ENCODE measurements at regions not wholly inside any gene's neighbourhood (a gene's known extent, or its start where the extent isn't known, plus 50 kb on each side); places are given as distances from the start of the nearest gene placed in this dataset.
A peak's percentile ranks its signal among the peaks of the same experiment; 100 is the strongest.

- Histone ChIP-seq H3K4me3 (no peak overlapping the region), H3K36me3 (replicated peaks in 1 of 2) (no peaks in the 10 kb centered on the region), H3K9me3 (replicated peaks in 1 of 3) (no peaks in the 10 kb centered on the region), H3K27ac (no peak overlapping the region), H3K4me1 (replicated peaks in 1 of 2) (peaks cover 11 to 18% of the 10 kb centered on the region in 2 donors), H3K27me3 (peaks cover 51% of the 10 kb centered on the region)
- no peak for TF ChIP-seq POLR2A (IDR thresholded peaks at IDR 0.05)
- no peak for TF ChIP-seq CTCF (IDR thresholded peaks at IDR 0.05)
- 89 to 99% (median 91%) methylated on average over 1 of the region's 1 CpG for WGBS, 4 donors
- DNase-seq, result no peak
- intact Hi-C loops (cut with DNase I), result no loop called here
These were observed 162.9 kb upstream of the SIX2 start for GRCh38 chr2:45172142-45172541.

- Histone ChIP-seq H3K27me3 (peaks cover 61% of the 10 kb centered on the region), H3K4me1 (replicated peaks in 1 of 2) (peaks cover 11 to 18% of the 10 kb centered on the region in 2 donors), H3K9me3 (replicated peaks in 1 of 3) (no peaks in the 10 kb centered on the region), H3K36me3 (replicated peaks in 1 of 2) (no peaks in the 10 kb centered on the region), H3K4me3 (no peak overlapping the region), H3K27ac (no peak overlapping the region)
- 36 to 43% (median 41%) methylated on average over 6 of the region's 6 CpGs for WGBS, 4 donors
- TF ChIP-seq POLR2A (IDR thresholded peaks at IDR 0.05) (no peak), CTCF (IDR thresholded peaks at IDR 0.05) (no peak)
- no peak for DNase-seq
- intact Hi-C loops (cut with DNase I), result no loop called here
These were observed 161.9 kb upstream of the SIX2 start for GRCh38 chr2:45171136-45171501.

GRCh38 chr2:45170191-45171135 lies 161.2 kb upstream of the SIX2 start:
- Histone ChIP-seq H3K4me3 (peak overlapping the region in 1 of 4 donors; percentile 52), H3K27ac (no peak overlapping the region), H3K9me3 (replicated peaks in 1 of 3) (no peaks in the 10 kb centered on the region), H3K4me1 (replicated peaks in 1 of 2) (peaks cover 11 to 18% of the 10 kb centered on the region in 2 donors), H3K36me3 (replicated peaks in 1 of 2) (no peaks in the 10 kb centered on the region), H3K27me3 (peaks cover 67% of the 10 kb centered on the region)
- intact Hi-C loops (cut with DNase I), result no loop called here
- no peak for TF ChIP-seq POLR2A (IDR thresholded peaks at IDR 0.05)
- WGBS, 4 donors, result 23 to 56% (median 25%) methylated on average over 27 to 56 of the region's 56 CpGs
- no peak for DNase-seq

GRCh38 chr2:45169339-45170190 lies 160.3 kb upstream of the SIX2 start:
- no peak overlapping the region for H3K27ac ChIP-seq
- peaks cover 11 to 18% of the 10 kb centered on the region in 2 donors for H3K4me1 ChIP-seq (replicated peaks in 1 of 2)
- peaks cover 75% of the 10 kb centered on the region for H3K27me3 ChIP-seq
- 1 to 9% (median 1%) methylated on average over 7 to 95 of the region's 95 CpGs for WGBS, 4 donors
- TF ChIP-seq POLR2A (IDR thresholded peaks at IDR 0.05), result no peak
- no peak for TF ChIP-seq CTCF (IDR thresholded peaks at IDR 0.05)
- intact Hi-C loops (cut with DNase I), result no loop called here
- H3K9me3 ChIP-seq (replicated peaks in 1 of 3), result no peaks in the 10 kb centered on the region
- H3K4me3 ChIP-seq, result peak overlapping the region in 2 of 4 donors; percentile 6 to 52
- H3K36me3 ChIP-seq (replicated peaks in 1 of 2), result no peaks in the 10 kb centered on the region
- DNase-seq, result no peak
